Activated T-cell treated with anti-CD3 and anti-CD28 coated beads for 48 hours (primary cell): ENCODE measurements at regions not wholly inside any gene's neighbourhood (a gene's known extent, or its start where the extent isn't known, plus 50 kb on each side); places are given as distances from the start of the nearest gene placed in this dataset.

Experiments used
- DNase-seq: peaks from one replicate; pipeline ENCODE4 v3.0.0-alpha.2; 2020; ENCODE audit warnings: low read depth

GRCh38 chr11:127490896-127491295, 490.3 kb upstream of the KIRREL3 start:
- DNase-seq: no peak

GRCh38 chr11:127485541-127485940, 485.0 kb upstream of the KIRREL3 start:
- DNase-seq: no peak

GRCh38 chr11:127481391-127481790, 480.8 kb upstream of the KIRREL3 start:
- no peak for DNase-seq

- no peak for DNase-seq
Observed at GRCh38 chr11:127478826-127479225, 478.3 kb upstream of the KIRREL3 start.

GRCh38 chr11:127474766-127475165, 474.2 kb upstream of the KIRREL3 start:
- no peak for DNase-seq

- DNase-seq: no peak
Observed at GRCh38 chr11:127472505-127472904, 471.9 kb upstream of the KIRREL3 start.

- no peak for DNase-seq
Observed at GRCh38 chr11:127471662-127472061, 471.1 kb upstream of the KIRREL3 start.

GRCh38 chr11:127470306-127470884, 469.8 kb upstream of the KIRREL3 start:
- no peak for DNase-seq

- no peak for DNase-seq
Observed at GRCh38 chr11:127464325-127464724, 463.8 kb upstream of the KIRREL3 start.

GRCh38 chr11:127462065-127462344, 461.4 kb upstream of the KIRREL3 start:
- no peak for DNase-seq

- DNase-seq: no peak
Observed at GRCh38 chr11:127461241-127462064, 460.9 kb upstream of the KIRREL3 start.

- DNase-seq: no peak
Observed at GRCh38 chr11:127458561-127458960, 458.0 kb upstream of the KIRREL3 start.

- DNase-seq: no peak
Observed at GRCh38 chr11:127454856-127455255, 454.3 kb upstream of the KIRREL3 start.

- DNase-seq: no peak
Observed at GRCh38 chr11:127452533-127452932, 452.0 kb upstream of the KIRREL3 start.

GRCh38 chr11:127451861-127452260, 451.3 kb upstream of the KIRREL3 start:
- no peak for DNase-seq

GRCh38 chr11:127448101-127448500, 447.5 kb upstream of the KIRREL3 start:
- no peak for DNase-seq

GRCh38 chr11:127445476-127445875, 444.9 kb upstream of the KIRREL3 start:
- no peak for DNase-seq

GRCh38 chr11:127443297-127443696, 442.7 kb upstream of the KIRREL3 start:
- no peak for DNase-seq

GRCh38 chr11:127440616-127441015, 440.0 kb upstream of the KIRREL3 start:
- no peak for DNase-seq

GRCh38 chr11:127425281-127425680, 424.7 kb upstream of the KIRREL3 start:
- no peak for DNase-seq

GRCh38 chr11:127424661-127425060, 424.1 kb upstream of the KIRREL3 start:
- DNase-seq: no peak

GRCh38 chr11:127420139-127420538, 419.6 kb upstream of the KIRREL3 start:
- no peak for DNase-seq

- no peak for DNase-seq
Observed at GRCh38 chr11:127412722-127413380, 412.3 kb upstream of the KIRREL3 start.
